Natural killer cell (primary cell): ENCODE measurements at regions not wholly inside any gene's neighbourhood (a gene's known extent, or its start where the extent isn't known, plus 50 kb on each side); places are given as distances from the start of the nearest gene placed in this dataset.

Experiments
- ATAC-seq, 3 donors: fragments of 150-1000 bp in 2 of 3; fragments of 200-7000 bp in 1 of 3; cut with Tn5 transposase; 1 replicate in 1 of 3; 2 replicates in 2 of 3; pipeline ENCODE4 v1.10.0; 2021; ENCODE audit warnings: mild to moderate bottlenecking in 2 of 3, moderate library complexity in 2 of 3
- DNase-seq, 2 donors: peaks; one replicate each; pipeline versions ENCODE4 v3.0.0 to v3.0.0-alpha.2; 2013 to 2021; ENCODE audit warnings: mixed read lengths in 1 of 2
- H3K27ac ChIP-seq: one replicate; pipeline ENCODE4 v1.5.1; 2013; ENCODE audit warnings: mild to moderate bottlenecking, low read length
- H3K27me3 ChIP-seq: one replicate; pipeline ENCODE4 v1.6.1; 2013; ENCODE audit warnings: low read length; ENCODE audit not compliant: control insufficient read depth, insufficient read depth
- H3K36me3 ChIP-seq: one replicate; pipeline ENCODE4 v1.6.1; 2013; ENCODE audit warnings: low read length; ENCODE audit not compliant: control insufficient read depth, insufficient read depth
- H3K4me1 ChIP-seq: one replicate; pipeline ENCODE4 v1.6.1; 2013; ENCODE audit warnings: low read length; ENCODE audit not compliant: control insufficient read depth, insufficient read depth
- H3K4me3 ChIP-seq: one replicate; pipeline ENCODE4 v1.5.1; 2013; ENCODE audit warnings: low read length
- H3K9me3 ChIP-seq: one replicate; pipeline ENCODE4 v1.6.1; 2013; ENCODE audit warnings: low read length; ENCODE audit not compliant: control insufficient read depth, insufficient read depth
- H3K27ac Mint-ChIP-seq, 2 donors: one replicate each; pipeline ENCODE4 v1.8.0; 2022; ENCODE audit warnings: mild to moderate bottlenecking in 2 of 2, mixed read lengths in 2 of 2, moderate library complexity in 1 of 2
- H3K27me3 Mint-ChIP-seq, 2 donors: one replicate each; pipeline ENCODE4 v1.8.0; 2022; ENCODE audit warnings: low read depth in 2 of 2, mixed read lengths in 2 of 2
- H3K36me3 Mint-ChIP-seq: one replicate; pipeline ENCODE4 v1.8.0; 2022; ENCODE audit warnings: mixed read lengths
- H3K4me1 Mint-ChIP-seq, 2 donors: one replicate each; pipeline ENCODE4 v1.8.0; 2022; ENCODE audit warnings: mixed read lengths in 2 of 2
- H3K4me3 Mint-ChIP-seq: one replicate; pipeline ENCODE4 v1.8.0; 2022; ENCODE audit warnings: mild to moderate bottlenecking, moderate library complexity, mixed read lengths
- H3K9me3 Mint-ChIP-seq, 2 donors: one replicate each; pipeline ENCODE4 v1.8.0; 2022; ENCODE audit warnings: mixed read lengths in 2 of 2
- CTCF ChIP-seq: fragments of 200-600 bp; IDR thresholded peaks from one replicate; pipeline ENCODE4 v1.8.0; 2022; ENCODE audit warnings: antibody characterized with exemption
- WGBS: methylation state at CpG from one replicate; pipeline ENCODE4 v1.1.7; 2013; ENCODE audit warnings: missing lambda C conversion rate; ENCODE audit not compliant: insufficient coverage; 5-methylcytosine and 5-hydroxymethylcytosine counted together
- intact Hi-C: fragments of 100-400 bp; cut with micrococcal nuclease; formaldehyde crosslinking; loops from one replicate; pipeline ENCODE4 v1.14.2; 2022

- peaks cover 19 to 21% of the 10 kb centered on the region in 2 donors for H3K9me3 Mint-ChIP-seq
- 41% methylated on average over 3 of the region's 5 CpGs for WGBS
- DNase-seq = no peak
- intact Hi-C loops = no loop called here
- no peaks in the 10 kb centered on the region for H3K36me3 Mint-ChIP-seq
- H3K27me3 Mint-ChIP-seq = no peaks in the 10 kb centered on the region
- TF ChIP-seq CTCF = no peak
- H3K27ac Mint-ChIP-seq = no peak overlapping the region
- no peaks in the 10 kb centered on the region for H3K4me1 ChIP-seq
- ATAC-seq = no peak
- H3K27me3 ChIP-seq = no peaks in the 10 kb centered on the region
- no peak overlapping the region for H3K27ac ChIP-seq
- no peaks in the 10 kb centered on the region for H3K4me1 Mint-ChIP-seq
- no peak overlapping the region for H3K4me3 Mint-ChIP-seq
- H3K4me3 ChIP-seq = no peak overlapping the region
- no peaks in the 10 kb centered on the region for H3K36me3 ChIP-seq
- peaks cover 4% of the 10 kb centered on the region for H3K9me3 ChIP-seq
These were observed 1111.6 kb upstream of the SORCS1 start for GRCh38 chr10:108275895-108276685.

GRCh38 chr10:108260383-108260906 lies 1095.9 kb upstream of the SORCS1 start:
- H3K4me1 ChIP-seq = no peaks in the 10 kb centered on the region
- H3K36me3 ChIP-seq = no peaks in the 10 kb centered on the region
- no peak overlapping the region for H3K27ac ChIP-seq
- no peaks in the 10 kb centered on the region for H3K36me3 Mint-ChIP-seq
- DNase-seq (no peak), ATAC-seq (no peak)
- no peaks in the 10 kb centered on the region for H3K27me3 Mint-ChIP-seq
- H3K9me3 ChIP-seq = no peaks in the 10 kb centered on the region
- H3K9me3 Mint-ChIP-seq = peaks cover 5 to 7% of the 10 kb centered on the region in 2 donors
- no peak overlapping the region for H3K4me3 ChIP-seq
- no peaks in the 10 kb centered on the region for H3K27me3 ChIP-seq
- no peak overlapping the region for H3K4me3 Mint-ChIP-seq
- intact Hi-C loops = no loop called here
- H3K4me1 Mint-ChIP-seq = no peaks in the 10 kb centered on the region
- TF ChIP-seq CTCF = no peak
- 64% methylated on average over 3 of the region's 3 CpGs for WGBS
- H3K27ac Mint-ChIP-seq = no peak overlapping the region

- peaks cover 7% of the 10 kb centered on the region in 2 donors for H3K9me3 Mint-ChIP-seq
- no peak for TF ChIP-seq CTCF
- no peaks in the 10 kb centered on the region for H3K4me1 Mint-ChIP-seq
- no peaks in the 10 kb centered on the region for H3K36me3 ChIP-seq
- intact Hi-C loops = no loop called here
- H3K4me1 ChIP-seq = no peaks in the 10 kb centered on the region
- DNase-seq (no peak), ATAC-seq (no peak)
- WGBS = 100% methylated on average over 1 of the region's 1 CpG
- no peak overlapping the region for H3K4me3 Mint-ChIP-seq
- H3K9me3 ChIP-seq = no peaks in the 10 kb centered on the region
- no peaks in the 10 kb centered on the region for H3K27me3 ChIP-seq
- no peak overlapping the region for H3K27ac Mint-ChIP-seq
- no peak overlapping the region for H3K27ac ChIP-seq
- H3K27me3 Mint-ChIP-seq = no peaks in the 10 kb centered on the region
- H3K4me3 ChIP-seq = no peak overlapping the region
- no peaks in the 10 kb centered on the region for H3K36me3 Mint-ChIP-seq
These were observed 1089.6 kb upstream of the SORCS1 start for GRCh38 chr10:108254089-108254488.

GRCh38 chr10:108252771-108253170 lies 1088.3 kb upstream of the SORCS1 start:
- ATAC-seq (no peak), DNase-seq (no peak)
- H3K27me3 Mint-ChIP-seq = no peaks in the 10 kb centered on the region
- peaks cover 7 to 10% of the 10 kb centered on the region in 2 donors for H3K9me3 Mint-ChIP-seq
- no peaks in the 10 kb centered on the region for H3K4me1 ChIP-seq
- no peak overlapping the region for H3K27ac ChIP-seq
- H3K4me3 ChIP-seq = no peak overlapping the region
- intact Hi-C loops = no loop called here
- H3K27ac Mint-ChIP-seq = no peak overlapping the region
- H3K4me1 Mint-ChIP-seq = no peaks in the 10 kb centered on the region
- no peaks in the 10 kb centered on the region for H3K27me3 ChIP-seq
- H3K9me3 ChIP-seq = no peaks in the 10 kb centered on the region
- H3K4me3 Mint-ChIP-seq = no peak overlapping the region
- no peak for TF ChIP-seq CTCF
- H3K36me3 ChIP-seq = no peaks in the 10 kb centered on the region
- H3K36me3 Mint-ChIP-seq = peaks cover 4% of the 10 kb centered on the region
